ENCODE measurements at regions not wholly inside any gene's neighbourhood (a gene's known extent, or its start where the extent isn't known, plus 50 kb on each side); places are given as distances from the start of the nearest gene placed in this dataset.

DNA sequence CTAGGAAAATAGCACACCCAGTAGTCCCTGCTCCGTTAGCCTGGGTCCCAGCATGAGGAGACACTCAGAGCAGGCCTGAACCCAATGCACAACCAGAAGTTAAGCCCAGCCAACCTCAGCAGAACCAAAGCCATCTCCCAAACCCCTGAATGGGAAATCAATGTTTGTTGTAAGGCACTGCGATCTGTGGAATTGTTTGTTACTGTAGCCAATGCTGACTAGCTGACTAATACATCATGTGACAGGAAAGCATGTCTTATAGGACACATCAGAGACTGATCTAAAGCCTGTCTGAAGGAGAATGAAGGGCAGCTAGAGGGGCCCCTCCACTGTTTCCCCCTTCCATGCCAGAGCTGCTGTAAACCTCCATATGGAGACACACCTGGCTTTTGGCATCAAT is 96.4 kb downstream of the MARCHF4 start:
- TF ChIP-seq, protein P1, sequence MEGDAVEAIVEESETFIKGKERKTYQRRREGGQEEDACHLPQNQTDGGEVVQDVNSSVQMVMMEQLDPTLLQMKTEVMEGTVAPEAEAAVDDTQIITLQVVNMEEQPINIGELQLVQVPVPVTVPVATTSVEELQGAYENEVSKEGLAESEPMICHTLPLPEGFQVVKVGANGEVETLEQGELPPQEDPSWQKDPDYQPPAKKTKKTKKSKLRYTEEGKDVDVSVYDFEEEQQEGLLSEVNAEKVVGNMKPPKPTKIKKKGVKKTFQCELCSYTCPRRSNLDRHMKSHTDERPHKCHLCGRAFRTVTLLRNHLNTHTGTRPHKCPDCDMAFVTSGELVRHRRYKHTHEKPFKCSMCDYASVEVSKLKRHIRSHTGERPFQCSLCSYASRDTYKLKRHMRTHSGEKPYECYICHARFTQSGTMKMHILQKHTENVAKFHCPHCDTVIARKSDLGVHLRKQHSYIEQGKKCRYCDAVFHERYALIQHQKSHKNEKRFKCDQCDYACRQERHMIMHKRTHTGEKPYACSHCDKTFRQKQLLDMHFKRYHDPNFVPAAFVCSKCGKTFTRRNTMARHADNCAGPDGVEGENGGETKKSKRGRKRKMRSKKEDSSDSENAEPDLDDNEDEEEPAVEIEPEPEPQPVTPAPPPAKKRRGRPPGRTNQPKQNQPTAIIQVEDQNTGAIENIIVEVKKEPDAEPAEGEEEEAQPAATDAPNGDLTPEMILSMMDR (IDR thresholded peaks at IDR 0.05) = no peak
- TF ChIP-seq TCF7L2 (IDR thresholded peaks at IDR 0.05; ENCODE audit: low read depth, low read length) (no peak), POLR2AphosphoS5 (IDR thresholded peaks at IDR 0.05; ENCODE audit: low read depth, low read length) (no peak)
- TF ChIP-seq, protein P2, sequence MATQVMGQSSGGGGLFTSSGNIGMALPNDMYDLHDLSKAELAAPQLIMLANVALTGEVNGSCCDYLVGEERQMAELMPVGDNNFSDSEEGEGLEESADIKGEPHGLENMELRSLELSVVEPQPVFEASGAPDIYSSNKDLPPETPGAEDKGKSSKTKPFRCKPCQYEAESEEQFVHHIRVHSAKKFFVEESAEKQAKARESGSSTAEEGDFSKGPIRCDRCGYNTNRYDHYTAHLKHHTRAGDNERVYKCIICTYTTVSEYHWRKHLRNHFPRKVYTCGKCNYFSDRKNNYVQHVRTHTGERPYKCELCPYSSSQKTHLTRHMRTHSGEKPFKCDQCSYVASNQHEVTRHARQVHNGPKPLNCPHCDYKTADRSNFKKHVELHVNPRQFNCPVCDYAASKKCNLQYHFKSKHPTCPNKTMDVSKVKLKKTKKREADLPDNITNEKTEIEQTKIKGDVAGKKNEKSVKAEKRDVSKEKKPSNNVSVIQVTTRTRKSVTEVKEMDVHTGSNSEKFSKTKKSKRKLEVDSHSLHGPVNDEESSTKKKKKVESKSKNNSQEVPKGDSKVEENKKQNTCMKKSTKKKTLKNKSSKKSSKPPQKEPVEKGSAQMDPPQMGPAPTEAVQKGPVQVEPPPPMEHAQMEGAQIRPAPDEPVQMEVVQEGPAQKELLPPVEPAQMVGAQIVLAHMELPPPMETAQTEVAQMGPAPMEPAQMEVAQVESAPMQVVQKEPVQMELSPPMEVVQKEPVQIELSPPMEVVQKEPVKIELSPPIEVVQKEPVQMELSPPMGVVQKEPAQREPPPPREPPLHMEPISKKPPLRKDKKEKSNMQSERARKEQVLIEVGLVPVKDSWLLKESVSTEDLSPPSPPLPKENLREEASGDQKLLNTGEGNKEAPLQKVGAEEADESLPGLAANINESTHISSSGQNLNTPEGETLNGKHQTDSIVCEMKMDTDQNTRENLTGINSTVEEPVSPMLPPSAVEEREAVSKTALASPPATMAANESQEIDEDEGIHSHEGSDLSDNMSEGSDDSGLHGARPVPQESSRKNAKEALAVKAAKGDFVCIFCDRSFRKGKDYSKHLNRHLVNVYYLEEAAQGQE (IDR thresholded peaks at IDR 0.05; ENCODE audit: insufficient read depth in 1 of 2, low read depth in 2 of 2, low read length in 1 of 2) = no peak
